Psoas muscle (tissue), 7 donors: ENCODE measurements at regions not wholly inside any gene's neighbourhood (a gene's known extent, or its start where the extent isn't known, plus 50 kb on each side); places are given as distances from the start of the nearest gene placed in this dataset.

Experiments used
- ATAC-seq, 4 donors: fragments of 200-7000 bp; cut with Tn5 transposase; one replicate each; pipeline ENCODE4 v1.9.1; 2020; ENCODE audit warnings: moderate library complexity in 3 of 4, mild to moderate bottlenecking in 2 of 4
- DNase-seq, 2 donors: peaks; one replicate each; pipeline ENCODE4 v3.0.0-alpha.2; 2020
- H3K27ac ChIP-seq: fragments of 200-600 bp; one replicate; pipeline ENCODE4 v1.8.0; 2022
- H3K27me3 ChIP-seq, 3 donors: fragments of 200-600 bp in 1 of 3; one replicate each; pipeline versions ENCODE4 v1.6.1 to v1.8.0; 2013 to 2022; ENCODE audit warnings: low read length in 2 of 3, mild to moderate bottlenecking in 2 of 3, moderate library complexity in 1 of 3; ENCODE audit not compliant: insufficient read depth in 3 of 3
- H3K36me3 ChIP-seq, 2 donors: fragments of 200-600 bp in 1 of 2; one replicate each; pipeline versions ENCODE4 v1.6.1 to v1.8.0; 2013 to 2022; ENCODE audit warnings: low read depth in 1 of 2, mild to moderate bottlenecking in 1 of 2, moderate library complexity in 1 of 2; ENCODE audit not compliant: insufficient read depth in 1 of 2
- H3K4me1 ChIP-seq: fragments of 200-600 bp; one replicate; pipeline ENCODE4 v1.8.0; 2022
- H3K4me3 ChIP-seq: fragments of 200-600 bp; one replicate; pipeline ENCODE4 v1.8.0; 2022; ENCODE audit warnings: mild to moderate bottlenecking
- H3K9me3 ChIP-seq: fragments of 200-600 bp; one replicate; pipeline ENCODE4 v1.8.0; 2022
- WGBS, 3 donors: extraction: QIAGEN DNeasy Blood & Tissue Kit; methylation state at CpG; one replicate each; pipeline versions ENCODE4 v1.1.6 to v1.1.7; 2013; 5-methylcytosine and 5-hydroxymethylcytosine counted together
- intact Hi-C, 2 donors: fragments of 100-400 bp; cut with DNase I; formaldehyde crosslinking; loops; one replicate each; pipeline versions ENCODE4 v1.11.0 to v1.14.2; 2022
- TF ChIP-seq, protein P1 (sequence below): fragments of 200-600 bp; IDR thresholded peaks from one replicate; pipeline ENCODE4 v1.8.0; 2022; ENCODE audit warnings: antibody characterized with exemption
- donor health status: healthy with polysubstance abuse.
- donor health status: DM: no; HTN: no; CAD: no; lungs with moderate emphysema.
- donor health status: Bipolar disorder and iron deficiency.
- donor health status: healthy.
- donor health status: DM: yes; HTN: yes; CAD: no.
- donor health status: DM: no; HTN: no; CAD: no.
- donor health status: DM: yes; HTN: yes; CAD: no.

DNA sequence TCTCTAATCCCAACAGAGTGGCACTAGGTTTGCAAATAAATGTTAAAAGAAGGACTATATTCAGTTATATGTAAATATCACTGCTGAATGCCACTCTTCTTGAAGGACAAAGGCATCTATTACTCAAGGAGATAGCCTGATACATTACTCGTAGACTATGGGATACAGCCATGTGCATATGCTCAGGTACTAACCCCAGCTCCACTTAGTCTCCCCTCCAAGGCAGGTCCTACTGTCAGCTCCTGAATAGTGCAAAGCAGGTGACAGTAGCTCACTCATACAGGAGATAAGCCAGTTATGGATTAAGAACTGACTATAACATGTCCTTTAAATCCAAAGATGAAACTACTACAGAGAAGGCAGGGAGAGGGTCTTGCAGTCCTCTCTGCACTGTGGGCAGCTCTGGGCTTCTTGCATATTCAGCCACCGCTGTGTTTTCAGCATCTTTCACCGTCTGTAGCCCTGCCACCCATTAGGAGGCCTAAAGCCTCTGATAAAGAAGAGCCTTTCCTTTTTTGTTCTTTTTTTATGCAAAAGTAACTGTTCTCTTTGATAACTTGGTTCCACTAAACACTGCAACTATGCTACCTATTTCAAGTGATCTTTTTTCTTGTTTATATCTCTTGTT lies 135.1 kb upstream of the EPB41L3 start:
- DNase-seq (no peak), ATAC-seq (no peak)
- H3K27ac ChIP-seq = no peak overlapping the region
- WGBS, 3 donors = 37 to 45% (median 40%) methylated on average over 3 of the region's 3 CpGs
- H3K4me3 ChIP-seq = no peak overlapping the region
- H3K27me3 ChIP-seq = no peaks in the 10 kb centered on the region
- TF ChIP-seq, protein P1, sequence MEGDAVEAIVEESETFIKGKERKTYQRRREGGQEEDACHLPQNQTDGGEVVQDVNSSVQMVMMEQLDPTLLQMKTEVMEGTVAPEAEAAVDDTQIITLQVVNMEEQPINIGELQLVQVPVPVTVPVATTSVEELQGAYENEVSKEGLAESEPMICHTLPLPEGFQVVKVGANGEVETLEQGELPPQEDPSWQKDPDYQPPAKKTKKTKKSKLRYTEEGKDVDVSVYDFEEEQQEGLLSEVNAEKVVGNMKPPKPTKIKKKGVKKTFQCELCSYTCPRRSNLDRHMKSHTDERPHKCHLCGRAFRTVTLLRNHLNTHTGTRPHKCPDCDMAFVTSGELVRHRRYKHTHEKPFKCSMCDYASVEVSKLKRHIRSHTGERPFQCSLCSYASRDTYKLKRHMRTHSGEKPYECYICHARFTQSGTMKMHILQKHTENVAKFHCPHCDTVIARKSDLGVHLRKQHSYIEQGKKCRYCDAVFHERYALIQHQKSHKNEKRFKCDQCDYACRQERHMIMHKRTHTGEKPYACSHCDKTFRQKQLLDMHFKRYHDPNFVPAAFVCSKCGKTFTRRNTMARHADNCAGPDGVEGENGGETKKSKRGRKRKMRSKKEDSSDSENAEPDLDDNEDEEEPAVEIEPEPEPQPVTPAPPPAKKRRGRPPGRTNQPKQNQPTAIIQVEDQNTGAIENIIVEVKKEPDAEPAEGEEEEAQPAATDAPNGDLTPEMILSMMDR = no peak
- H3K9me3 ChIP-seq = no peaks in the 10 kb centered on the region
- intact Hi-C loops = no loop called here
- H3K36me3 ChIP-seq = no peaks in the 10 kb centered on the region
- no peaks in the 10 kb centered on the region for H3K4me1 ChIP-seq

DNA sequence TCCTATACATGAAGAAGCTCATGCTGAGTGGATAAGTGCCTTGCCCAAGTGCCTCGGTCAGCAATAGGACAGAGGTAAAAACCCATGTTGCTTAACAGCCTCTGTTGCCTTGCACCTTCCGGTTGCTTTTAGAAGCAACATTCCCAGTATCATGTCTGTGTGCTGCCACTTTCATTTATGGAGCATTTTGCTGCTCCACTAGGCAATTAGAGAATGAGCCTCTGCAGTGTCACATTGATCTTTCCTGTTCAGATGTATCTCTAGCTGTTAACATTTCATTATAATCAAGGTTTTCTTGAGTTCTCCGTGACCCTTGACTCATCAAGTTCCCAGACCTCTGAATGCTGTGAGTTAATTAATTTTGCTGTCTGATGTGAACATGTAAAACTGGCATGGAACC lies 134.5 kb upstream of the EPB41L3 start:
- Histone ChIP-seq H3K27me3 (no peaks in the 10 kb centered on the region), H3K36me3 (no peaks in the 10 kb centered on the region), H3K4me1 (no peaks in the 10 kb centered on the region), H3K27ac (no peak overlapping the region), H3K4me3 (no peak overlapping the region), H3K9me3 (no peaks in the 10 kb centered on the region)
- TF ChIP-seq, protein P1 = no peak
- 58 to 71% (median 65%) methylated on average over 3 of the region's 3 CpGs for WGBS, 3 donors
- ATAC-seq (no peak), DNase-seq (no peak)
- intact Hi-C loops = no loop called here

DNA sequence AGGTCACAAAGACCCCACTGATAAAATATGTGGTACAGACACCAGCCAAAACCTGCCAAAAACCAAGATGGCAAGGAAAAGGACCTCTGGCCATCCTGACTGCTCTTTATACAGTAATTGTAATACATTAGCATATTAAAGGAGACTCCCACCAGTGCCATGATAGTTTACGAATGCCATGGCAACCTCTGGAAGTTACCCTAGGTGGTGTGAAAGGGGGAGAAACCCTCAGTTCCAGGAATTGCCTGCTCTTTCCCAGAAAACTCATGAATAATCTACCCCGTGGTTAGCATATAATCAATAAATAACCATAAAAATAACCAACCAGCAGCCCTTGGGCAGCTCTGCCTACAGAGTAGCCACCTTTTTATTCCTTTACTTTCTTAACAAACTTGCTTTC lies 129.8 kb upstream of the EPB41L3 start:
- TF ChIP-seq, protein P1 = no peak
- DNase-seq (no peak), ATAC-seq (no peak)
- 55 to 59% (median 57%) methylated on average over 2 of the region's 2 CpGs for WGBS, 3 donors
- Histone ChIP-seq H3K4me3 (no peak overlapping the region), H3K4me1 (no peaks in the 10 kb centered on the region), H3K27ac (no peak overlapping the region), H3K27me3 (no peaks in the 10 kb centered on the region), H3K9me3 (no peaks in the 10 kb centered on the region), H3K36me3 (no peaks in the 10 kb centered on the region)
- intact Hi-C loops = loop anchor here in 1 of 2 donors (5.0 kb wide), 1 partner anchor 49 kb away; no protein-coding TSS in a partner anchor

DNA sequence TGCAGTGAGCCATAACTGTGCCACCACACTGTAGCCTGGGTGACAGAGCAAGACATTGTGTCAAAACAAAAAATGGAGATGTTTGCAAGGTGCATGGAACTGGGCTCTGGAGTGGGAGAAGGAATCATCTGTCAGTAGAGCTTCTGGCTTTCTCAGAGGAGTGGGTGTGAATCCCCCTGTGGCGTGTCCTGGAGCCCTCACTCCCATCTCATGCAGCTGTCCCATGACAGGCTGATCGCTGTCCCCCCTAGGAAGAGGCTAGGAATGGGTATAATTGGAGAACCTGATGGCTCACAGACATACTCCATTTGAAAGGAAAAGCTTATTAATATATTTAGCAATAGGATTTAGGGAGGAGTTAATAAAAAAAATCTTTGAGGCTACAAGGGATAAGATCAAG lies 125.8 kb upstream of the EPB41L3 start:
- Histone ChIP-seq H3K36me3 (no peaks in the 10 kb centered on the region), H3K27me3 (no peaks in the 10 kb centered on the region), H3K4me3 (no peak overlapping the region), H3K9me3 (no peaks in the 10 kb centered on the region), H3K4me1 (no peaks in the 10 kb centered on the region), H3K27ac (no peak overlapping the region)
- ATAC-seq (no peak), DNase-seq (no peak)
- TF ChIP-seq, protein P1 = no peak
- intact Hi-C loops = no loop called here
- WGBS, 3 donors = 65 to 81% (median 73%) methylated on average over 2 of the region's 2 CpGs

DNA sequence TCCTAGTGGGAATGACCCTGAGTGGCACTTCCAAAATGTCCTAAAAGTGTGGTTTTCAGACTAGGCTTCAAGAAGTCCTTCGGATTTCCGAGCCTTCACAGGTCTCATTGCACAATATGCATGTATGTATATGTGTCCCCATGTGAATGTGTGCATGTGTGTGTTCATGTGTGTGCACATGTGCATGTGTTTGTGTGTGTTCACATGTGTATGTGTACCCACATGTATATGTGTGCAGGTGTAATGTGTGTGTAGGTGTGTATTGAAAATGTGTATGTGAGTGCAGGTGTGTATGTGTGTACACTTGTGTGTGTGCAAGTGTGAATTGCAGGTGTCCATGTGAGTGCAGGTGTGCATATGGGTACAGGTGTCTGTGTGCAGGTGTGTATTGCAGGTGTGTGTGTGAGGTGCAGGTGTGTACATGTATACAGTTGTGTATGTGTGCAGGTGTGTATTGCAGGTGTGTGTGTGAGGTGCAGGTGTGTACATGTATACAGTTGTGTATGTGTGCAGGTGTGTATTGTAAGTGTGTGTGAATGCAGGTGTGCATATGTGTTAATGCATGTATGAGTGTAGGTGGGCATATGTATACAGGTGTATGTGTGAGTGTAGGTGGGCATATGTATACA lies 124.4 kb upstream of the EPB41L3 start:
- intact Hi-C loops = no loop called here
- Histone ChIP-seq H3K36me3 (no peaks in the 10 kb centered on the region), H3K4me1 (no peaks in the 10 kb centered on the region), H3K4me3 (no peak overlapping the region), H3K27me3 (no peaks in the 10 kb centered on the region), H3K9me3 (no peaks in the 10 kb centered on the region), H3K27ac (no peak overlapping the region)
- ATAC-seq = no peak
- WGBS, 3 donors = 62 to 70% (median 70%) methylated on average over 2 of the region's 2 CpGs
- DNase-seq = no peak
- TF ChIP-seq, protein P1 = no peak
